NCI-H1694 treated with DMSO at 0.1 percent for 48 hours (cell line): ENCODE measurements at regions not wholly inside any gene's neighbourhood (a gene's known extent, or its start where the extent isn't known, plus 50 kb on each side); places are given as distances from the start of the nearest gene placed in this dataset.

Experiments used
- DNase-seq: peaks from one replicate; lab custom pipeline; 2025; lab: John Stamatoyannopoulos, UW

DNA sequence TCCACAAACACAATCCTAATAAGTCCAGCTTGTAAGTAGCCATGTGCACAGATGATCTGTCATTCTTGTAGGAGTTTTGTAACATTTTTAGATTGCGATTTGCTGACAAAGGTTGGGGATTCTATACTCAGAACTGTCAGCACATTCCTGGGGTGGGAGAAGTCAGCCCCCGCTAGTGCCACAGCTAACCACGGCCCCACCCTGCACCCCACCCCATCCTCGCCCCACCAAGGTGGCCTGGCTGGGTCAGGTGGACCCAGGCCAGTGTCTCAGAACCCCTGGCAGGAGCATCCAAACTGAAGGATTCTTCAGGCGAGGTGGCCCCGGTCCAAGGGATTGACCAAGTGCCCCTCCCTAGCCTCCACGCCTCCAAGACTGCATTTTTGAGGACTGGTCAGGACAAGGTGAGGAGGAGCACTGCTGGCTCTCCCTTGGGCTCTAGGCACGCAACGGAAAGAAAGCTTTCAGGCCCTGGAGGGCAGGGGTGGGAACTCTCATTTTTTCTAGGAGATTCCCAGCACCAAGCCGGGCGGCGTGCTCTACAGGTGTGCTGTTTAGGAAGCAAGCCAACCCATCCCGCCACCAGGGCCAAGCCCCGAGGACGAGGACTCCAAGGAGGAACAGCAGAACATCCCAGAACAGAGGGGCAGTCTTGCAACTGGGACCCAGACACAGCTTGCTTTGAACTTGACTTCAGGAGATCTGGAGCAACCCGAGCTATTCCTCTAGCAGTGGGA is 172.8 kb downstream of the BCL11B start:
- no peak for DNase-seq

- no peak for DNase-seq
Measured at GRCh38 chr14:99100497-99101270, 171.3 kb downstream of the BCL11B start.

DNA sequence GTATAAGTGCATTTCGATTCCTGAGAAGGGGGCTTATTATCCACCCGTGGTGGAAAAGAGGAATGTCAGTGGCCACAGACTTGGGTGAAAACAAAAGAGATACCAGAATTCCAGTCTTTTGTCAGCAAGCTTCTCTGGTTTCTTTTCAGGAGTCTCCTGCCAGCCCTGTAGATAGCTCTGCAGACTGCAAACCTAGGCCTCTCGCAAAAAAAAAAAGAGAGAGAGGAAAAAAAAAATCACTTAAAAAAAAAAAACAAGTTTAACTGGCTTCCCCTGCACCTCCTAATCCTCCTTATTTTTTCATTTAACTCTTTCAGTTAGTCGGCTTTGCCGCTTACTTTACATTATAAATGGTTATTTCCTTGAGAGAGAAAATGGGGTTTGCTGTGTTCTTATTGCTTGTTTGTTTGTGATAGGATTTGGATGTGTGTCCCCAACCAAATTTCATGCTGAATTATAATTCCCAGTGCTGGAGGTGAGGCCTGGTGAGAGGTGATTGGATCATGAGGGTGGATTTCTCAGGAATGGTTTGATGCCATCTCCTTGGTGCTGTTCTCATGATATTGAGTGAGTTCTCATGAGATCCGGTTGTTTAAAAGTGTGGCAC is 170.0 kb downstream of the BCL11B start:
- no peak for DNase-seq

- DNase-seq: no peak
Measured at GRCh38 chr14:99116741-99117295, 155.2 kb downstream of the BCL11B start.

DNA sequence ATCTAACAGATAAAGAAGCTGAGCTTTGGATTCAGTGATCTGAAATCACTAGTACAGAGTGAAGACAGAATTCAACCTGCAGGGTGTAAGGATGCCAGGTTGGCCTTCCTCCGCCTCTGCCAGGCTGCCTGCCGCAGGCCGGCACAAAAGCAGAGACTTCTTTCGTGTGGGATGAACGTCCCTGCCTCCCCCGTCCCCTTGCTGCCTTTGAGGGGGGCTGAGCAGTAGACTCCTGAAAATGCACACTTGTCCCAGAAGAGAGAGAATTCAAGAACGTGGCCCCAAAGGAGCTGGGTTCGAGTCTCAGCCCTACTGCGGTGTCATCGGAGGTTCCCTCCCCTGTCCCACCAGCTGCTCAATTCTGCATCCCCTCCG is 154.3 kb downstream of the BCL11B start:
- DNase-seq: no peak

GRCh38 chr14:99118046-99118721 is 153.8 kb downstream of the BCL11B start:
- DNase-seq: peak; percentile 84

DNA sequence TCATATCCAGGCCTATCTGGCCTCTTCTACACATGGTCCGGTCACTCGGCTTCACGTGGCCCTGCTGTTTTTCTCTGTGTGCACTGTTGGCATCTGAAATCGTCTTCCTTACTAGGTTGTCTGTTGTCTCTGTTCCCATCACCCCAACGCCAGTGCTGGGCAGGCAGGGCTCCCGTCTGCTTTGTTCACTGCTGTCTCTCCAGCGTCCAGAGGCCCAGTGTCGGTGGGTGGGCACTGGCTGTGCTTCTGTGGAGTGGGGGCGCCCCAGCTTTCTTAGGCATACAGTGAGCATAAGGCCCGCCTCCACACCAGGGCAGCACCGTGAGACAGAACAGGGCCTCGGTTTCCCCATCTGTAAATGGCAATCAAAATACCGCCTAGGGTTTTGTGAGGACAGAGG is 153.1 kb downstream of the BCL11B start:
- no peak for DNase-seq
